SK-N-SH treated with all-trans-retinoic acid at 6 μM for 48 hours (cell line): ENCODE measurements at regions not wholly inside any gene's neighbourhood (a gene's known extent, or its start where the extent isn't known, plus 50 kb on each side); places are given as distances from the start of the nearest gene placed in this dataset.

Experiments used
- ATAC-seq: fragments of 200-7000 bp; cut with Tn5 transposase; 3 replicates; pipeline ENCODE4 v1.9.1; 2020; ENCODE audit warnings: mild to moderate bottlenecking, moderate library complexity
- ARNTL ChIP-seq: fragments of 450-650 bp; formaldehyde crosslinking; IDR thresholded peaks from 2 replicates; pipeline ENCODE4 v1.5.0; 2020; ENCODE audit warnings: low read depth, mild to moderate bottlenecking, moderate library complexity, borderline replicate concordance
- BACH2 ChIP-seq: fragments of 250-450 bp; sonication (Bioruptor Pico); IDR thresholded peaks from 2 replicates; pipeline ENCODE4 v1.9.0; 2021; ENCODE audit warnings: mild to moderate bottlenecking, borderline replicate concordance
- CREB5 ChIP-seq: fragments of 250-450 bp; sonication (Bioruptor Pico); IDR thresholded peaks from 2 replicates; pipeline ENCODE4 v1.5.1; 2020; ENCODE audit warnings: low read depth, mild to moderate bottlenecking, moderate library complexity
- CSDC2 ChIP-seq: fragments of 250-450 bp; sonication (Bioruptor Pico); IDR thresholded peaks from 2 replicates; pipeline ENCODE4 v1.5.0; 2020; ENCODE audit warnings: mild to moderate bottlenecking, moderate library complexity
- CSRNP3 ChIP-seq: fragments of 250-450 bp; sonication (Bioruptor Pico); IDR thresholded peaks from 2 replicates; pipeline ENCODE4 v1.5.1; 2021; ENCODE audit warnings: mild to moderate bottlenecking, moderate library complexity
- ESRRG ChIP-seq: fragments of 250-450 bp; sonication (Bioruptor Pico); IDR thresholded peaks from 2 replicates; pipeline ENCODE4 v1.6.1; 2021; ENCODE audit warnings: mild to moderate bottlenecking
- GLIS3 ChIP-seq: fragments of 250-450 bp; sonication (Bioruptor Pico); IDR thresholded peaks from 2 replicates; pipeline ENCODE4 v1.5.0; 2020; ENCODE audit warnings: mild to moderate bottlenecking, moderate library complexity
- ISL1 ChIP-seq: fragments of 250-450 bp; sonication (Bioruptor Pico); IDR thresholded peaks from 2 replicates; pipeline ENCODE4 v2.1.2; 2022; ENCODE audit warnings: mild to moderate bottlenecking, moderate library complexity
- OSR1 ChIP-seq: fragments of 250-450 bp; sonication (Bioruptor Pico); IDR thresholded peaks from 2 replicates; pipeline ENCODE4 v1.8.0; 2022; ENCODE audit warnings: moderate library complexity, mild to moderate bottlenecking, inconsistent platforms
- PATZ1 ChIP-seq: fragments of 250-450 bp; sonication (Bioruptor Pico); IDR thresholded peaks from 2 replicates; pipeline ENCODE4 v1.8.0; 2020; ENCODE audit warnings: mild to moderate bottlenecking, moderate library complexity, borderline replicate concordance
- POU6F1 ChIP-seq: fragments of 250-450 bp; sonication (Bioruptor Pico); IDR thresholded peaks from 2 replicates; pipeline ENCODE4 v1.8.0; 2021; ENCODE audit warnings: low read depth, mild to moderate bottlenecking, moderate library complexity, borderline replicate concordance
- PPARA ChIP-seq: fragments of 250-450 bp; sonication (Bioruptor Pico); IDR thresholded peaks from 2 replicates; pipeline ENCODE4 v1.5.0; 2020; ENCODE audit warnings: mild to moderate bottlenecking, borderline replicate concordance
- RARB ChIP-seq: fragments of 250-450 bp; sonication (Bioruptor Pico); IDR thresholded peaks from 2 replicates; pipeline ENCODE4 v1.8.0; 2021; ENCODE audit warnings: mild to moderate bottlenecking, moderate library complexity
- SNAI2 ChIP-seq: fragments of 250-450 bp; sonication (Bioruptor Pico); IDR thresholded peaks from 2 replicates; pipeline ENCODE4 v1.5.0; 2020; ENCODE audit warnings: mild to moderate bottlenecking, moderate library complexity
- TCF4 ChIP-seq: fragments of 250-450 bp; sonication (Bioruptor Pico); IDR thresholded peaks from 2 replicates; pipeline ENCODE4 v1.8.0; 2021; ENCODE audit warnings: mild to moderate bottlenecking, moderate library complexity, borderline replicate concordance
- TOX ChIP-seq: fragments of 250-450 bp; sonication (Bioruptor Pico); IDR thresholded peaks from 2 replicates; pipeline ENCODE4 v1.8.0; 2021; ENCODE audit warnings: mild to moderate bottlenecking, moderate library complexity, borderline replicate concordance
- TSHZ2 ChIP-seq: fragments of 250-450 bp; sonication (Bioruptor Pico); IDR thresholded peaks from 2 replicates; pipeline ENCODE4 v1.5.0; 2020; ENCODE audit warnings: mild to moderate bottlenecking, moderate library complexity
- ZC3H10 ChIP-seq: fragments of 250-450 bp; sonication (Bioruptor Pico); IDR thresholded peaks from 2 replicates; pipeline ENCODE4 v1.5.1; 2021; ENCODE audit warnings: mild to moderate bottlenecking, moderate library complexity
- ZFP3 ChIP-seq: fragments of 250-450 bp; sonication (Bioruptor Pico); IDR thresholded peaks from 2 replicates; pipeline ENCODE4 v1.5.0; 2020; ENCODE audit warnings: mild to moderate bottlenecking, moderate library complexity
- ZNF565 ChIP-seq: fragments of 450-650 bp; formaldehyde crosslinking; conservative IDR thresholded peaks from 2 replicates; pipeline ENCODE4 v1.5.0; 2020; ENCODE audit warnings: low read depth, mild to moderate bottlenecking, moderate library complexity
- ZNF70 ChIP-seq: fragments of 450-650 bp; formaldehyde crosslinking; IDR thresholded peaks from 2 replicates; pipeline ENCODE4 v1.5.0; 2020; ENCODE audit warnings: mild to moderate bottlenecking, moderate library complexity
- ZNF8 ChIP-seq: fragments of 450-650 bp; formaldehyde crosslinking; IDR thresholded peaks from 2 replicates; pipeline ENCODE4 v1.5.0; 2020; ENCODE audit warnings: mild to moderate bottlenecking, moderate library complexity

GRCh38 chr1:116314305-116314919 is 58.6 kb upstream of the ATP1A1 start:
- TF ChIP-seq TSHZ2 (CRISPR knock-in tag) (no peak), ZFP3 (CRISPR knock-in tag) (no peak), ZNF70 (no peak), ISL1 (CRISPR knock-in tag) (no peak), ZNF8 (no peak), GLIS3 (CRISPR knock-in tag) (no peak), CSDC2 (CRISPR knock-in tag) (no peak), TCF4 (no peak), BACH2 (no peak)
- no peak for ATAC-seq

GRCh38 chr1:116316373-116316772 is 56.7 kb upstream of the ATP1A1 start:
- TF ChIP-seq ZNF8 (no peak), ZNF565 (CRISPR knock-in tag) (no peak), SNAI2 (CRISPR knock-in tag) (no peak), BACH2 (no peak), CSDC2 (CRISPR knock-in tag) (no peak), ZFP3 (CRISPR knock-in tag) (no peak)
- TF ChIP-seq, all 23 proteins: peak for 0
- no peak for ATAC-seq

- no peak for TF ChIP-seq ARNTL (CRISPR knock-in tag)
- TF ChIP-seq ZNF8: no peak
- TF ChIP-seq CSDC2 (CRISPR knock-in tag): no peak
- no peak for TF ChIP-seq ZNF70
- no peak for TF ChIP-seq CREB5 (CRISPR knock-in tag)
- TF ChIP-seq OSR1 (CRISPR knock-in tag): no peak
- no peak for ATAC-seq
Measured at GRCh38 chr1:116318897-116319296, 54.1 kb upstream of the ATP1A1 start.

- TF ChIP-seq ZC3H10 (CRISPR knock-in tag) (no peak), CSRNP3 (no peak), OSR1 (CRISPR knock-in tag) (no peak), ZNF70 (no peak), ISL1 (CRISPR knock-in tag) (no peak)
- no peak for ATAC-seq
Measured at GRCh38 chr1:116320874-116321273, 52.2 kb upstream of the ATP1A1 start.

GRCh38 chr1:116321766-116322175 is 51.3 kb upstream of the ATP1A1 start:
- ATAC-seq: no peak
- TF ChIP-seq TSHZ2 (CRISPR knock-in tag) (no peak), ZNF70 (no peak), ZC3H10 (CRISPR knock-in tag) (no peak), GLIS3 (CRISPR knock-in tag) (no peak), PATZ1 (CRISPR knock-in tag) (no peak), TCF4 (no peak), POU6F1 (CRISPR knock-in tag) (no peak), ISL1 (CRISPR knock-in tag) (no peak), RARB (no peak), SNAI2 (CRISPR knock-in tag) (no peak), BACH2 (no peak), OSR1 (CRISPR knock-in tag) (no peak), TOX (CRISPR knock-in tag) (no peak), PPARA (CRISPR knock-in tag) (no peak), ARNTL (CRISPR knock-in tag) (no peak), ESRRG (CRISPR knock-in tag) (no peak)
